ENCODE measurements at regions not wholly inside any gene's neighbourhood (a gene's known extent, or its start where the extent isn't known, plus 50 kb on each side); places are given as distances from the start of the nearest gene placed in this dataset.

- Histone ChIP-seq H3K9ac (ENCODE audit: low read length) (no peak overlapping the region), H3K4me3 (ENCODE audit: low read length) (no peak overlapping the region), H3K9me3 (ENCODE audit: control insufficient read depth, low read length) (no peaks in the 10 kb centered on the region), H3K36me3 (ENCODE audit: control insufficient read depth, insufficient read depth, low read length) (no peaks in the 10 kb centered on the region), H3K27me3 (ENCODE audit: control insufficient read depth, insufficient read depth, low read length) (no peaks in the 10 kb centered on the region), H3K4me1 (ENCODE audit: control insufficient read depth, insufficient read depth, low read length) (no peaks in the 10 kb centered on the region)
Observed at GRCh38 chr16:52086901-52087300, 460.0 kb downstream of the TOX3 start.

GRCh38 chr16:52078716-52079655 is 468.0 kb downstream of the TOX3 start:
- no peak overlapping the region for H3K4me3 ChIP-seq (ENCODE audit: low read length)
- H3K9ac ChIP-seq (ENCODE audit: low read length), result no peak overlapping the region
- peaks cover 7% of the 10 kb centered on the region for H3K4me1 ChIP-seq (ENCODE audit: control insufficient read depth, insufficient read depth, low read length)
- no peaks in the 10 kb centered on the region for H3K27me3 ChIP-seq (ENCODE audit: control insufficient read depth, insufficient read depth, low read length)
- no peaks in the 10 kb centered on the region for H3K9me3 ChIP-seq (ENCODE audit: control insufficient read depth, low read length)
- no peaks in the 10 kb centered on the region for H3K36me3 ChIP-seq (ENCODE audit: control insufficient read depth, insufficient read depth, low read length)

- Histone ChIP-seq H3K27me3 (ENCODE audit: control insufficient read depth, insufficient read depth, low read length) (no peaks in the 10 kb centered on the region), H3K4me1 (ENCODE audit: control insufficient read depth, insufficient read depth, low read length) (peaks cover 7% of the 10 kb centered on the region), H3K4me3 (ENCODE audit: low read length) (no peak overlapping the region), H3K36me3 (ENCODE audit: control insufficient read depth, insufficient read depth, low read length) (no peaks in the 10 kb centered on the region), H3K9ac (ENCODE audit: low read length) (no peak overlapping the region), H3K9me3 (ENCODE audit: control insufficient read depth, low read length) (no peaks in the 10 kb centered on the region)
Observed at GRCh38 chr16:52077607-52078006, 469.3 kb downstream of the TOX3 start.

- Histone ChIP-seq H3K9me3 (ENCODE audit: control insufficient read depth, low read length) (no peaks in the 10 kb centered on the region), H3K36me3 (ENCODE audit: control insufficient read depth, insufficient read depth, low read length) (no peaks in the 10 kb centered on the region), H3K9ac (ENCODE audit: low read length) (no peak overlapping the region), H3K27me3 (ENCODE audit: control insufficient read depth, insufficient read depth, low read length) (no peaks in the 10 kb centered on the region), H3K4me3 (ENCODE audit: low read length) (no peak overlapping the region), H3K4me1 (ENCODE audit: control insufficient read depth, insufficient read depth, low read length) (peaks cover 7% of the 10 kb centered on the region)
Observed at GRCh38 chr16:52076801-52077201, 470.1 kb downstream of the TOX3 start.

- Histone ChIP-seq H3K36me3 (ENCODE audit: control insufficient read depth, insufficient read depth, low read length) (no peaks in the 10 kb centered on the region), H3K9me3 (ENCODE audit: control insufficient read depth, low read length) (no peaks in the 10 kb centered on the region), H3K4me3 (ENCODE audit: low read length) (no peak overlapping the region), H3K27me3 (ENCODE audit: control insufficient read depth, insufficient read depth, low read length) (no peaks in the 10 kb centered on the region), H3K9ac (ENCODE audit: low read length) (no peak overlapping the region), H3K4me1 (ENCODE audit: control insufficient read depth, insufficient read depth, low read length) (peaks cover 7% of the 10 kb centered on the region)
Observed at GRCh38 chr16:52076332-52076731, 470.6 kb downstream of the TOX3 start.

- peaks cover 12% of the 10 kb centered on the region for H3K4me1 ChIP-seq (ENCODE audit: control insufficient read depth, insufficient read depth, low read length)
- H3K9ac ChIP-seq (ENCODE audit: low read length), result no peak overlapping the region
Observed at GRCh38 chr16:52074133-52074532, 472.8 kb downstream of the TOX3 start.

GRCh38 chr16:52073024-52073423 is 473.9 kb downstream of the TOX3 start:
- Histone ChIP-seq H3K9ac (ENCODE audit: low read length) (no peak overlapping the region), H3K4me3 (ENCODE audit: low read length) (no peak overlapping the region), H3K27me3 (ENCODE audit: control insufficient read depth, insufficient read depth, low read length) (no peaks in the 10 kb centered on the region), H3K36me3 (ENCODE audit: control insufficient read depth, insufficient read depth, low read length) (no peaks in the 10 kb centered on the region), H3K4me1 (ENCODE audit: control insufficient read depth, insufficient read depth, low read length) (peaks cover 7% of the 10 kb centered on the region), H3K9me3 (ENCODE audit: control insufficient read depth, low read length) (no peaks in the 10 kb centered on the region)

More at GRCh38 chr16:52074133-52074532, 472.8 kb downstream of the TOX3 start:
- H3K4me3 ChIP-seq (ENCODE audit: low read length), result no peak overlapping the region
- no peaks in the 10 kb centered on the region for H3K27me3 ChIP-seq (ENCODE audit: control insufficient read depth, insufficient read depth, low read length)
- no peaks in the 10 kb centered on the region for H3K36me3 ChIP-seq (ENCODE audit: control insufficient read depth, insufficient read depth, low read length)
- no peaks in the 10 kb centered on the region for H3K9me3 ChIP-seq (ENCODE audit: control insufficient read depth, low read length)

GRCh38 chr16:52071101-52071500 is 475.8 kb downstream of the TOX3 start:
- H3K27me3 ChIP-seq (ENCODE audit: control insufficient read depth, insufficient read depth, low read length), result no peaks in the 10 kb centered on the region
- H3K36me3 ChIP-seq (ENCODE audit: control insufficient read depth, insufficient read depth, low read length), result no peaks in the 10 kb centered on the region
- peaks cover 7% of the 10 kb centered on the region for H3K4me1 ChIP-seq (ENCODE audit: control insufficient read depth, insufficient read depth, low read length)

GRCh38 chr16:52070341-52071057 is 476.4 kb downstream of the TOX3 start:
- no peaks in the 10 kb centered on the region for H3K27me3 ChIP-seq (ENCODE audit: control insufficient read depth, insufficient read depth, low read length)
- peaks cover 7% of the 10 kb centered on the region for H3K4me1 ChIP-seq (ENCODE audit: control insufficient read depth, insufficient read depth, low read length)
- H3K36me3 ChIP-seq (ENCODE audit: control insufficient read depth, insufficient read depth, low read length), result no peaks in the 10 kb centered on the region
- no peak overlapping the region for H3K4me3 ChIP-seq (ENCODE audit: low read length)
- H3K9me3 ChIP-seq (ENCODE audit: control insufficient read depth, low read length), result no peaks in the 10 kb centered on the region
- no peak overlapping the region for H3K9ac ChIP-seq (ENCODE audit: low read length)

More at GRCh38 chr16:52071101-52071500, 475.8 kb downstream of the TOX3 start:
- no peak overlapping the region for H3K9ac ChIP-seq (ENCODE audit: low read length)
- no peaks in the 10 kb centered on the region for H3K9me3 ChIP-seq (ENCODE audit: control insufficient read depth, low read length)
- no peak overlapping the region for H3K4me3 ChIP-seq (ENCODE audit: low read length)

GRCh38 chr16:52069866-52070265 is 477.1 kb downstream of the TOX3 start:
- Histone ChIP-seq H3K27me3 (ENCODE audit: control insufficient read depth, insufficient read depth, low read length) (no peaks in the 10 kb centered on the region), H3K4me3 (ENCODE audit: low read length) (no peak overlapping the region), H3K9me3 (ENCODE audit: control insufficient read depth, low read length) (no peaks in the 10 kb centered on the region), H3K4me1 (ENCODE audit: control insufficient read depth, insufficient read depth, low read length) (peaks cover 7% of the 10 kb centered on the region), H3K9ac (ENCODE audit: low read length) (no peak overlapping the region), H3K36me3 (ENCODE audit: control insufficient read depth, insufficient read depth, low read length) (no peaks in the 10 kb centered on the region)

GRCh38 chr16:52068447-52069074 is 478.4 kb downstream of the TOX3 start:
- Histone ChIP-seq H3K4me3 (ENCODE audit: low read length) (no peak overlapping the region), H3K27me3 (ENCODE audit: control insufficient read depth, insufficient read depth, low read length) (no peaks in the 10 kb centered on the region), H3K9ac (ENCODE audit: low read length) (no peak overlapping the region), H3K9me3 (ENCODE audit: control insufficient read depth, low read length) (no peaks in the 10 kb centered on the region), H3K4me1 (ENCODE audit: control insufficient read depth, insufficient read depth, low read length) (peaks cover 7% of the 10 kb centered on the region), H3K36me3 (ENCODE audit: control insufficient read depth, insufficient read depth, low read length) (no peaks in the 10 kb centered on the region)

- H3K4me1 ChIP-seq (ENCODE audit: control insufficient read depth, insufficient read depth, low read length), result peaks cover 7% of the 10 kb centered on the region
- H3K9ac ChIP-seq (ENCODE audit: low read length), result no peak overlapping the region
- no peak overlapping the region for H3K4me3 ChIP-seq (ENCODE audit: low read length)
- no peaks in the 10 kb centered on the region for H3K9me3 ChIP-seq (ENCODE audit: control insufficient read depth, low read length)
- H3K36me3 ChIP-seq (ENCODE audit: control insufficient read depth, insufficient read depth, low read length), result no peaks in the 10 kb centered on the region
- H3K27me3 ChIP-seq (ENCODE audit: control insufficient read depth, insufficient read depth, low read length), result no peaks in the 10 kb centered on the region
Observed at GRCh38 chr16:52066962-52067361, 480.0 kb downstream of the TOX3 start.

All from mucosa of stomach (tissue), 1 donor.